ENCODE measurements at regions not wholly inside any gene's neighbourhood (a gene's known extent, or its start where the extent isn't known, plus 50 kb on each side); places are given as distances from the start of the nearest gene placed in this dataset.

DNA sequence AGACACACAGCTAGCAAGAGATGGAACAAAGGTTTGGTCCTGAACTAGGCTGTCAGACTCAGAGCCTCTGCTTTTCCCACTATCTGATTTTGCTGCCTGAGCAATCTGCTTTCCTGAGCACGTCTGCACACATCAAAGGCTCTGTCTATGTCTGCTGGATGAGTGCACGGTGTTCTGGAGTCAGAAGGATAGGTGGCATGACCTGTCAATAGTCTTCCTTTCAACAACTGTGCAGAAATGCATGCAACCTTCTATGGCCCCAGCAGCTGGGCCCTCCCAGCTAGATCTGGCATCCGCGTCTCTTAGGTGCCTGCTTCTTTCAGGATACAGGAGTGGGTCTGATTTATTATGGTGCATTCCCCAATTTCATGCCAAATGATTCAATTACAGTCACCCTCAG lies 138.3 kb downstream of the UTP18 start:
- H3K27me3 ChIP-seq (ENCODE audit: insufficient read depth, poor library complexity, severe bottlenecking): no peaks in the 10 kb centered on the region
- no peak for DNase-seq (ENCODE audit: low read depth in 1 of 2, low spot score in 1 of 2)
- H3K27ac ChIP-seq (replicated peaks): no peak overlapping the region
- no peak overlapping the region for H3K4me3 ChIP-seq (replicated peaks; ENCODE audit: insufficient read depth, low read length)
- no peak for TF ChIP-seq POLR2AphosphoS5 (IDR thresholded peaks at IDR 0.05; ENCODE audit: low read depth)
- TF ChIP-seq SPI1 (IDR thresholded peaks at IDR 0.05; ENCODE audit: borderline replicate concordance, low read depth): no peak
- no peak for TF ChIP-seq CTCF (IDR thresholded peaks at IDR 0.05; ENCODE audit: insufficient read depth, low read length)
- TF ChIP-seq, protein P1, sequence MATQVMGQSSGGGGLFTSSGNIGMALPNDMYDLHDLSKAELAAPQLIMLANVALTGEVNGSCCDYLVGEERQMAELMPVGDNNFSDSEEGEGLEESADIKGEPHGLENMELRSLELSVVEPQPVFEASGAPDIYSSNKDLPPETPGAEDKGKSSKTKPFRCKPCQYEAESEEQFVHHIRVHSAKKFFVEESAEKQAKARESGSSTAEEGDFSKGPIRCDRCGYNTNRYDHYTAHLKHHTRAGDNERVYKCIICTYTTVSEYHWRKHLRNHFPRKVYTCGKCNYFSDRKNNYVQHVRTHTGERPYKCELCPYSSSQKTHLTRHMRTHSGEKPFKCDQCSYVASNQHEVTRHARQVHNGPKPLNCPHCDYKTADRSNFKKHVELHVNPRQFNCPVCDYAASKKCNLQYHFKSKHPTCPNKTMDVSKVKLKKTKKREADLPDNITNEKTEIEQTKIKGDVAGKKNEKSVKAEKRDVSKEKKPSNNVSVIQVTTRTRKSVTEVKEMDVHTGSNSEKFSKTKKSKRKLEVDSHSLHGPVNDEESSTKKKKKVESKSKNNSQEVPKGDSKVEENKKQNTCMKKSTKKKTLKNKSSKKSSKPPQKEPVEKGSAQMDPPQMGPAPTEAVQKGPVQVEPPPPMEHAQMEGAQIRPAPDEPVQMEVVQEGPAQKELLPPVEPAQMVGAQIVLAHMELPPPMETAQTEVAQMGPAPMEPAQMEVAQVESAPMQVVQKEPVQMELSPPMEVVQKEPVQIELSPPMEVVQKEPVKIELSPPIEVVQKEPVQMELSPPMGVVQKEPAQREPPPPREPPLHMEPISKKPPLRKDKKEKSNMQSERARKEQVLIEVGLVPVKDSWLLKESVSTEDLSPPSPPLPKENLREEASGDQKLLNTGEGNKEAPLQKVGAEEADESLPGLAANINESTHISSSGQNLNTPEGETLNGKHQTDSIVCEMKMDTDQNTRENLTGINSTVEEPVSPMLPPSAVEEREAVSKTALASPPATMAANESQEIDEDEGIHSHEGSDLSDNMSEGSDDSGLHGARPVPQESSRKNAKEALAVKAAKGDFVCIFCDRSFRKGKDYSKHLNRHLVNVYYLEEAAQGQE (IDR thresholded peaks at IDR 0.05; ENCODE audit: insufficient replicate concordance, low read depth): no peak
- TF ChIP-seq GABPA (IDR thresholded peaks at IDR 0.05; ENCODE audit: low read depth): no peak

GRCh38 chr17:51401279-51401678 lies 140.9 kb downstream of the UTP18 start:
- no peak for DNase-seq (ENCODE audit: low read depth in 1 of 2, low spot score in 1 of 2)
- no peak for TF ChIP-seq GABPA (IDR thresholded peaks at IDR 0.05; ENCODE audit: low read depth)
- no peak for TF ChIP-seq CTCF (IDR thresholded peaks at IDR 0.05; ENCODE audit: insufficient read depth, low read length)
- no peak for TF ChIP-seq SPI1 (IDR thresholded peaks at IDR 0.05; ENCODE audit: borderline replicate concordance, low read depth)
- TF ChIP-seq, protein P1 (IDR thresholded peaks at IDR 0.05; ENCODE audit: insufficient replicate concordance, low read depth): no peak
- TF ChIP-seq POLR2AphosphoS5 (IDR thresholded peaks at IDR 0.05; ENCODE audit: low read depth): no peak
- H3K27me3 ChIP-seq (ENCODE audit: insufficient read depth, poor library complexity, severe bottlenecking): no peaks in the 10 kb centered on the region
- H3K4me3 ChIP-seq (replicated peaks; ENCODE audit: insufficient read depth, low read length): no peak overlapping the region
- H3K27ac ChIP-seq (replicated peaks): no peak overlapping the region

GRCh38 chr17:51402899-51403298 lies 142.6 kb downstream of the UTP18 start:
- H3K27me3 ChIP-seq (ENCODE audit: insufficient read depth, poor library complexity, severe bottlenecking): no peaks in the 10 kb centered on the region
- TF ChIP-seq POLR2AphosphoS5 (IDR thresholded peaks at IDR 0.05; ENCODE audit: low read depth) (no peak), SPI1 (IDR thresholded peaks at IDR 0.05; ENCODE audit: borderline replicate concordance, low read depth) (no peak), GABPA (IDR thresholded peaks at IDR 0.05; ENCODE audit: low read depth) (no peak), CTCF (IDR thresholded peaks at IDR 0.05; ENCODE audit: insufficient read depth, low read length) (no peak)
- TF ChIP-seq, protein P1 (IDR thresholded peaks at IDR 0.05; ENCODE audit: insufficient replicate concordance, low read depth): no peak

More at GRCh38 chr17:51402899-51403298, 142.6 kb downstream of the UTP18 start:
- no peak overlapping the region for H3K4me3 ChIP-seq (replicated peaks; ENCODE audit: insufficient read depth, low read length)
- DNase-seq (ENCODE audit: low read depth in 1 of 2, low spot score in 1 of 2): no peak
- H3K27ac ChIP-seq (replicated peaks): no peak overlapping the region
